HUES64 (cell line): ENCODE measurements at regions not wholly inside any gene's neighbourhood (a gene's known extent, or its start where the extent isn't known, plus 50 kb on each side); places are given as distances from the start of the nearest gene placed in this dataset.

ENCODE experiments used
- H3K27ac ChIP-seq: 2 replicates; pipeline ENCODE4 v1.7.0; 2013; ENCODE audit warnings: low read depth, low read length, inconsistent platforms
- H3K27me3 ChIP-seq: 2 replicates; pipeline ENCODE4 v1.6.1; 2013; ENCODE audit warnings: mild to moderate bottlenecking, low read length; ENCODE audit not compliant: insufficient read depth
- H3K36me3 ChIP-seq: 2 replicates; pipeline ENCODE4 v1.6.1; 2013; ENCODE audit warnings: mild to moderate bottlenecking, low read length; ENCODE audit not compliant: insufficient read depth
- H3K4me1 ChIP-seq: 2 replicates; pipeline ENCODE4 v1.6.1; 2013; ENCODE audit warnings: mild to moderate bottlenecking, low read length, moderate library complexity; ENCODE audit not compliant: insufficient read depth
- H3K4me3 ChIP-seq: 2 replicates; pipeline ENCODE4 v1.5.1; 2013; ENCODE audit warnings: mild to moderate bottlenecking, low read length, moderate library complexity
- H3K9ac ChIP-seq: 2 replicates; pipeline ENCODE4 v1.6.1; 2013; ENCODE audit warnings: mild to moderate bottlenecking, low read depth, low read length
- H3K9me3 ChIP-seq: 2 replicates; pipeline ENCODE4 v1.6.1; 2013; ENCODE audit warnings: low read depth, low read length; ENCODE audit not compliant: insufficient read depth
- WGBS: fragments of 150-250, 120-280 bp; methylation state at CpG from one replicate; pipeline ENCODE4 v1.1.7; 2013; ENCODE audit warnings: missing lambda C conversion rate; 5-methylcytosine and 5-hydroxymethylcytosine counted together

- WGBS = 80% methylated on average over 19 of the region's 19 CpGs
- Histone ChIP-seq H3K4me3 (no peak overlapping the region), H3K27me3 (no peaks in the 10 kb centered on the region), H3K9me3 (no peaks in the 10 kb centered on the region), H3K36me3 (no peaks in the 10 kb centered on the region), H3K9ac (no peak overlapping the region), H3K4me1 (no peaks in the 10 kb centered on the region), H3K27ac (no peak overlapping the region)
These were observed 115.6 kb upstream of the B3GAT1 start for GRCh38 chr11:134527382-134528243.

- Histone ChIP-seq H3K27ac (no peak overlapping the region), H3K4me1 (no peaks in the 10 kb centered on the region), H3K27me3 (no peaks in the 10 kb centered on the region), H3K36me3 (no peaks in the 10 kb centered on the region), H3K4me3 (no peak overlapping the region), H3K9me3 (no peaks in the 10 kb centered on the region), H3K9ac (no peak overlapping the region)
- WGBS = 94% methylated on average over 28 of the region's 28 CpGs
These were observed 113.1 kb upstream of the B3GAT1 start for GRCh38 chr11:134524896-134525845.

GRCh38 chr11:134524201-134524600, 112.2 kb upstream of the B3GAT1 start:
- WGBS = 97% methylated on average over 25 of the region's 25 CpGs
- Histone ChIP-seq H3K36me3 (no peaks in the 10 kb centered on the region), H3K27ac (no peak overlapping the region), H3K9ac (no peak overlapping the region), H3K27me3 (no peaks in the 10 kb centered on the region), H3K4me3 (no peak overlapping the region), H3K4me1 (no peaks in the 10 kb centered on the region), H3K9me3 (no peaks in the 10 kb centered on the region)

- H3K4me3 ChIP-seq = no peak overlapping the region
- no peak overlapping the region for H3K9ac ChIP-seq
- no peaks in the 10 kb centered on the region for H3K4me1 ChIP-seq
- no peaks in the 10 kb centered on the region for H3K36me3 ChIP-seq
- H3K27me3 ChIP-seq = no peaks in the 10 kb centered on the region
- no peak overlapping the region for H3K27ac ChIP-seq
- 88% methylated on average over 29 of the region's 33 CpGs for WGBS
- no peaks in the 10 kb centered on the region for H3K9me3 ChIP-seq
These were observed 110.9 kb upstream of the B3GAT1 start for GRCh38 chr11:134522782-134523570.

GRCh38 chr11:134521452-134522289, 109.6 kb upstream of the B3GAT1 start:
- no peaks in the 10 kb centered on the region for H3K9me3 ChIP-seq
- 88% methylated on average over 18 of the region's 18 CpGs for WGBS
- H3K4me3 ChIP-seq = no peak overlapping the region
- H3K27ac ChIP-seq = no peak overlapping the region
- no peaks in the 10 kb centered on the region for H3K4me1 ChIP-seq
- H3K9ac ChIP-seq = no peak overlapping the region
- no peaks in the 10 kb centered on the region for H3K27me3 ChIP-seq
- H3K36me3 ChIP-seq = no peaks in the 10 kb centered on the region

GRCh38 chr11:134521001-134521400, 109.0 kb upstream of the B3GAT1 start:
- Histone ChIP-seq H3K27ac (no peak overlapping the region), H3K36me3 (no peaks in the 10 kb centered on the region), H3K27me3 (no peaks in the 10 kb centered on the region), H3K4me1 (no peaks in the 10 kb centered on the region), H3K9ac (no peak overlapping the region), H3K4me3 (no peak overlapping the region), H3K9me3 (no peaks in the 10 kb centered on the region)
- WGBS = 96% methylated on average over 14 of the region's 14 CpGs

- H3K4me3 ChIP-seq = no peak overlapping the region
- WGBS = 71% methylated on average over 7 of the region's 7 CpGs
- H3K27me3 ChIP-seq = no peaks in the 10 kb centered on the region
- no peaks in the 10 kb centered on the region for H3K36me3 ChIP-seq
- no peaks in the 10 kb centered on the region for H3K4me1 ChIP-seq
- no peak overlapping the region for H3K9ac ChIP-seq
- no peaks in the 10 kb centered on the region for H3K9me3 ChIP-seq
- no peak overlapping the region for H3K27ac ChIP-seq
These were observed 107.7 kb upstream of the B3GAT1 start for GRCh38 chr11:134519788-134520187.

- Histone ChIP-seq H3K9ac (no peak overlapping the region), H3K9me3 (no peaks in the 10 kb centered on the region), H3K36me3 (no peaks in the 10 kb centered on the region), H3K27me3 (no peaks in the 10 kb centered on the region), H3K4me1 (no peaks in the 10 kb centered on the region), H3K4me3 (no peak overlapping the region), H3K27ac (no peak overlapping the region)
- 95% methylated on average over 6 of the region's 6 CpGs for WGBS
These were observed 107.3 kb upstream of the B3GAT1 start for GRCh38 chr11:134519390-134519750.

GRCh38 chr11:134518616-134519389, 106.8 kb upstream of the B3GAT1 start:
- H3K27ac ChIP-seq = no peak overlapping the region
- H3K27me3 ChIP-seq = no peaks in the 10 kb centered on the region
- H3K4me1 ChIP-seq = no peaks in the 10 kb centered on the region
- no peaks in the 10 kb centered on the region for H3K9me3 ChIP-seq
- no peak overlapping the region for H3K9ac ChIP-seq
- WGBS = 94% methylated on average over 20 of the region's 20 CpGs
- H3K4me3 ChIP-seq = no peak overlapping the region
- no peaks in the 10 kb centered on the region for H3K36me3 ChIP-seq
